GM21423 (cell line): ENCODE measurements at regions not wholly inside any gene's neighbourhood (a gene's known extent, or its start where the extent isn't known, plus 50 kb on each side); places are given as distances from the start of the nearest gene placed in this dataset.

Experiments used
- ATAC-seq: cut with Tn5 transposase; IDR thresholded peaks from one replicate; pipeline ENCODE4 v1.9.1; 2021; ENCODE audit warnings: mild to moderate bottlenecking, moderate library complexity; ENCODE audit not compliant: unreplicated experiment

GRCh38 chr11:112831969-112832766, 129.1 kb upstream of the NCAM1 start:
- ATAC-seq, result no peak

GRCh38 chr11:112834277-112834755, 126.9 kb upstream of the NCAM1 start:
- ATAC-seq, result no peak

GRCh38 chr11:112835591-112836255, 125.5 kb upstream of the NCAM1 start:
- no peak for ATAC-seq

- no peak for ATAC-seq
These were observed 125.0 kb upstream of the NCAM1 start for GRCh38 chr11:112836256-112836602.

GRCh38 chr11:112837162-112837826, 123.9 kb upstream of the NCAM1 start:
- ATAC-seq, result no peak

GRCh38 chr11:112839051-112839450, 122.2 kb upstream of the NCAM1 start:
- no peak for ATAC-seq

- ATAC-seq, result no peak
These were observed 119.5 kb upstream of the NCAM1 start for GRCh38 chr11:112841729-112842128.

GRCh38 chr11:112842151-112842550, 119.1 kb upstream of the NCAM1 start:
- ATAC-seq, result no peak

GRCh38 chr11:112844517-112844916, 116.7 kb upstream of the NCAM1 start:
- ATAC-seq, result no peak

- ATAC-seq, result no peak
These were observed 113.7 kb upstream of the NCAM1 start for GRCh38 chr11:112847568-112847967.

- ATAC-seq, result no peak
These were observed 108.9 kb upstream of the NCAM1 start for GRCh38 chr11:112852143-112852866.

- ATAC-seq, result no peak
These were observed 105.1 kb upstream of the NCAM1 start for GRCh38 chr11:112856133-112856532.

- no peak for ATAC-seq
These were observed 104.6 kb upstream of the NCAM1 start for GRCh38 chr11:112856591-112856990.

GRCh38 chr11:112858289-112859023, 102.8 kb upstream of the NCAM1 start:
- no peak for ATAC-seq

GRCh38 chr11:112859787-112860186, 101.4 kb upstream of the NCAM1 start:
- ATAC-seq, result no peak

- no peak for ATAC-seq
These were observed 99.9 kb upstream of the NCAM1 start for GRCh38 chr11:112861356-112861755.

- ATAC-seq, result no peak
These were observed 97.9 kb upstream of the NCAM1 start for GRCh38 chr11:112863305-112863704.

- ATAC-seq, result no peak
These were observed 96.5 kb upstream of the NCAM1 start for GRCh38 chr11:112864672-112865071.

GRCh38 chr11:112871909-112872500, 89.2 kb upstream of the NCAM1 start:
- ATAC-seq, result no peak

GRCh38 chr11:112874980-112875379, 86.2 kb upstream of the NCAM1 start:
- ATAC-seq, result no peak
